Endothelial cell (in vitro differentiated cells): ENCODE measurements at regions not wholly inside any gene's neighbourhood (a gene's known extent, or its start where the extent isn't known, plus 50 kb on each side); places are given as distances from the start of the nearest gene placed in this dataset.

Source experiments
- DNase-seq: peaks from one replicate; pipeline ENCODE4 v3.0.0; 2021; ENCODE audit warnings: low spot score
- H3K27ac Mint-ChIP-seq: one replicate; pipeline ENCODE4 v1.8.0; 2021; ENCODE audit warnings: mixed read lengths, inconsistent platforms; ENCODE audit not compliant: unreplicated experiment
- H3K27me3 Mint-ChIP-seq: one replicate; pipeline ENCODE4 v1.8.0; 2021; ENCODE audit warnings: mild to moderate bottlenecking, moderate library complexity, mixed read lengths, inconsistent platforms; ENCODE audit not compliant: unreplicated experiment
- H3K36me3 Mint-ChIP-seq: one replicate; pipeline ENCODE4 v1.8.0; 2021; ENCODE audit warnings: mild to moderate bottlenecking, low read depth, mixed read lengths, inconsistent platforms; ENCODE audit not compliant: unreplicated experiment
- H3K4me1 Mint-ChIP-seq: one replicate; pipeline ENCODE4 v1.8.0; 2021; ENCODE audit warnings: mild to moderate bottlenecking, mixed read lengths, inconsistent platforms; ENCODE audit not compliant: unreplicated experiment
- H3K4me3 Mint-ChIP-seq: one replicate; pipeline ENCODE4 v1.8.0; 2021; ENCODE audit warnings: mild to moderate bottlenecking, mixed read lengths, inconsistent platforms; ENCODE audit not compliant: unreplicated experiment
- H3K9me3 Mint-ChIP-seq: one replicate; pipeline ENCODE4 v1.8.0; 2021; ENCODE audit warnings: mixed read lengths, inconsistent platforms; ENCODE audit not compliant: unreplicated experiment
- TF ChIP-seq, protein P1 (sequence below): fragments of 200-600 bp; sonication (generic); IDR thresholded peaks from one replicate; pipeline ENCODE4 v1.5.0; 2021; ENCODE audit warnings: antibody characterized with exemption; ENCODE audit not compliant: unreplicated experiment

DNA sequence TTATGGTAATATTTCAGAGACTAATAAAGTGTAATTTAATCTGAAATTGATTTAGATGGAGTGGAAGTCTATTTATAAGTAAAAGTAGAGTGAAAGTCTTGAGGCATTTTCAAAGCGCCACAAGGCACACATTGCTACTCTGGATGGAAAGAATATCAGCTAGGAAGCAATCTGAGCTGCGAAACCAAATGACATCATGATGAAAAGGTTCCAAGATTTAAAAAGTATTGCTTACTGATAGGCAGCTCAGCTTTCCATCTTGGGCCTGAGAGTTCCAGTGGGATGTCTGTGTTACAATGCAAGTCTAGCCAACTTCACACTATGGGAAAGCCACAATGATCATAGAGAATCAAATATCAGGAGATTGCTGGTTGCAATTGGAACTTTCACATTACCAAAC, 126.9 kb upstream of the VGLL2 start:
- H3K27ac Mint-ChIP-seq, result no peak overlapping the region
- H3K36me3 Mint-ChIP-seq, result no peaks in the 10 kb centered on the region
- no peak overlapping the region for H3K4me3 Mint-ChIP-seq
- DNase-seq, result no peak
- no peaks in the 10 kb centered on the region for H3K27me3 Mint-ChIP-seq
- H3K9me3 Mint-ChIP-seq, result no peaks in the 10 kb centered on the region
- H3K4me1 Mint-ChIP-seq, result peaks cover 8% of the 10 kb centered on the region
- TF ChIP-seq, protein P1, sequence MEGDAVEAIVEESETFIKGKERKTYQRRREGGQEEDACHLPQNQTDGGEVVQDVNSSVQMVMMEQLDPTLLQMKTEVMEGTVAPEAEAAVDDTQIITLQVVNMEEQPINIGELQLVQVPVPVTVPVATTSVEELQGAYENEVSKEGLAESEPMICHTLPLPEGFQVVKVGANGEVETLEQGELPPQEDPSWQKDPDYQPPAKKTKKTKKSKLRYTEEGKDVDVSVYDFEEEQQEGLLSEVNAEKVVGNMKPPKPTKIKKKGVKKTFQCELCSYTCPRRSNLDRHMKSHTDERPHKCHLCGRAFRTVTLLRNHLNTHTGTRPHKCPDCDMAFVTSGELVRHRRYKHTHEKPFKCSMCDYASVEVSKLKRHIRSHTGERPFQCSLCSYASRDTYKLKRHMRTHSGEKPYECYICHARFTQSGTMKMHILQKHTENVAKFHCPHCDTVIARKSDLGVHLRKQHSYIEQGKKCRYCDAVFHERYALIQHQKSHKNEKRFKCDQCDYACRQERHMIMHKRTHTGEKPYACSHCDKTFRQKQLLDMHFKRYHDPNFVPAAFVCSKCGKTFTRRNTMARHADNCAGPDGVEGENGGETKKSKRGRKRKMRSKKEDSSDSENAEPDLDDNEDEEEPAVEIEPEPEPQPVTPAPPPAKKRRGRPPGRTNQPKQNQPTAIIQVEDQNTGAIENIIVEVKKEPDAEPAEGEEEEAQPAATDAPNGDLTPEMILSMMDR, result no peak

DNA sequence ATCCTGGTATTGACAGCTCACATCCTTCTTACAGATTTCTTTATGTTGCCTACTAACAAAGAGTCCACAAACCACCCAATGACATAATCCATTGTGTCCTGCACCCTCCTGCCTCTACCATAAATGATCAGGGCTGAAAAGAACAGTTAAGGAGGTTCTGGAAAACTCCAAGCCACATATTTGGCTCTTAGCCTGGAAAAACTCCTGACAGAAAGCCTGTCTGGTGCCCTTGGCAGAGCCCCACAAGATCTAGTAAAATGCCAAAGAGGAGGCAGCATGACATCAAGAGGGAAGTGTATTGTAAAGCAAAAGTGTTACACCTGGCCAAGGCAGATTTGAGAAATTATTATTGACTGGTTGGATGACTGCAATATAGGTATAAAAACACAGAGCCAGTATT, 126.4 kb upstream of the VGLL2 start:
- Mint-ChIP-seq H3K36me3 (no peaks in the 10 kb centered on the region), H3K27ac (no peak overlapping the region), H3K9me3 (no peaks in the 10 kb centered on the region), H3K27me3 (no peaks in the 10 kb centered on the region), H3K4me1 (peaks cover 8% of the 10 kb centered on the region), H3K4me3 (no peak overlapping the region)
- TF ChIP-seq, protein P1, result no peak
- DNase-seq, result no peak

DNA sequence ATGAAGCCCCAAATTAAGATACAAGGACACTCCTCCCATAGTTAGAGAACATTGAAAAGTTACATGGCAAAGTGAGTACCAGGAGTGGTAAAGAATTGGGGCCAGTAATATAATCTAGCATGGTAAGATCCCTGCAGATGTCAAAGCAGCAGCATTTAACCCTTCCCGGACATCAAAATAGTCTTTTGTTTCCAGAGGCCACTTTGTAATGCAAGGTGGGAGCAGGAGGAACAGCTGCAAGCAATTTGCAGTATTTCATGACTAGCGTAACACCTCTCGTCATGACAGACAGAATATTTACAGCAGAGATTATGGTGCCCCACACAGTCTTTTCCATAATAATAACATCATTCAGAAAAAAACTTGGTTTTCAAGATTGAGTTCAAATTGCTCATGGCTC, 123.2 kb upstream of the VGLL2 start:
- no peak for DNase-seq
- Mint-ChIP-seq H3K9me3 (no peaks in the 10 kb centered on the region), H3K4me1 (peaks cover 8% of the 10 kb centered on the region), H3K27ac (no peak overlapping the region), H3K36me3 (peaks cover 8% of the 10 kb centered on the region), H3K4me3 (no peak overlapping the region), H3K27me3 (no peaks in the 10 kb centered on the region)
- TF ChIP-seq, protein P1, result no peak

DNA sequence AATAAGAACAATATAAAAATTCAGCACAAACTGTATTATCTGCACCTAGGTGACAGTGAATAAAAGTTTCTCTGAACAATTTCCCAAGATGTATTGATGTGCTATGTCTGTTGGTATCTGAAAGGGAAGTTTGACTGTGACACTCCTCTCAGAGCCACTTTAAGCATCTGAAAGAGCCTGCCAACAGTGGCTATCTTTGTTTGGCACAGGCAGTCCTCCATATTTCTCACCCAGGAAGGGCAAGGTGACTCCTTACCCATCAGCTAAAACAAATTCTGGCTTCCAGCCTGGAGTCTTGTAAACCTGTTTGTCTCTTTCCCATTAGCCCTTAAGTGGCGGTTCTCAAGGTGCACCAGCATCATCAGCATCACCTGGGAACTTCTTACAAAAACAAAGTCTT, 122.4 kb upstream of the VGLL2 start:
- no peaks in the 10 kb centered on the region for H3K9me3 Mint-ChIP-seq
- DNase-seq, result no peak
- no peak overlapping the region for H3K27ac Mint-ChIP-seq
- H3K27me3 Mint-ChIP-seq, result no peaks in the 10 kb centered on the region
- H3K4me3 Mint-ChIP-seq, result no peak overlapping the region
- H3K36me3 Mint-ChIP-seq, result peaks cover 8% of the 10 kb centered on the region
- TF ChIP-seq, protein P1, result no peak
- peaks cover 8% of the 10 kb centered on the region for H3K4me1 Mint-ChIP-seq

DNA sequence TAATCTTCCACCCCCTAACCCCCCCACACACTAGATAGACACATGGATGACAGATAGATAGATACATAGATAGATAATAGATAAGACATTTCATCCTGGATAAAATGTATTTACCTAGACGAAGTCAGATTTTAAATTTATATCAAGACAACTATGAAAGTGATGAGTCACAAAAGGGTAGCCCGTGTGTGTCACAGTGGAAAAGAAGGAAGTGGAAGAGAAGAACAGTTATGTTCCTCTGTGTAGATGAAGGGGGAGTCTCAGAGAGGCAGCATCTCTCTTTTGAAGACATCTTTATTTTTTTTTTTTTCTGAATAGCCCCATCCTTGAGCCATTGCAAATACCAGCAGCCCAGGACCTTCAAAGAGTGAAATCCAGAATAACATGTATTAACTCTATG, 121.7 kb upstream of the VGLL2 start:
- peaks cover 6% of the 10 kb centered on the region for H3K4me1 Mint-ChIP-seq
- H3K4me3 Mint-ChIP-seq, result no peak overlapping the region
- H3K9me3 Mint-ChIP-seq, result no peaks in the 10 kb centered on the region
- H3K27me3 Mint-ChIP-seq, result no peaks in the 10 kb centered on the region
- TF ChIP-seq, protein P1, result no peak
- H3K27ac Mint-ChIP-seq, result no peak overlapping the region
- peaks cover 8% of the 10 kb centered on the region for H3K36me3 Mint-ChIP-seq
- no peak for DNase-seq
